K562 (cell line): ENCODE measurements at regions not wholly inside any gene's neighbourhood (a gene's known extent, or its start where the extent isn't known, plus 50 kb on each side); places are given as distances from the start of the nearest gene placed in this dataset.
A peak's percentile ranks its signal among the peaks of the same experiment; 100 is the strongest.

ENCODE experiments used
- ATAC-seq: fragments of 200-7000 bp; cut with Tn5 transposase; 3 replicates; pipeline ENCODE4 v1.9.1; 2020; ENCODE audit warnings: moderate library complexity
- BruUV-seq: library from RNA; stranded (reverse); fragments of 400-500 nt; replicated peaks from 2 replicates; lab custom pipeline; 2021; lab: Mats Ljungman, UMichigan
- CTCF ChIA-PET: fragments of 300-600 bp; formaldehyde crosslinking; extraction: SDS; loops from one replicate; lab custom pipeline; 2021; ENCODE audit warnings: low intra/inter-chr PET ratio; lab: Yijun Ruan, JAX
- POLR2A ChIA-PET: fragments of 300-600, 350-650 bp; sonication (Branson Sonifier 250); formaldehyde crosslinking; extraction: SDS; loops from one replicate; lab custom pipeline; 2021; ENCODE audit warnings: antibody characterized with exemption, inconsistent platforms; lab: Yijun Ruan, JAX
- DNase-seq, 4 experiments: peaks; one replicate each; pipeline versions ENCODE4 v3.0.0 to v3.0.0-alpha.2; 2011 to 2018; ENCODE audit warnings: low spot score in 3 of 4, mixed read lengths in 3 of 4; ENCODE audit errors: extremely low read depth in 1 of 4
- FAIRE-seq: peaks from 2 replicates; lab custom pipeline; 2011; peaks lifted over from hg19 to GRCh38; lab: Jason Lieb, UNC
- H2AFZ ChIP-seq: 2 replicates; pipeline ENCODE4 v1.6.0; 2011; ENCODE audit warnings: low read depth, low read length, control low read depth, inconsistent platforms
- H3K27ac ChIP-seq: fragments of 200-600 bp; 3 replicates; pipeline ENCODE4 v1.8.0; 2011; ENCODE audit warnings: low read depth, mild to moderate bottlenecking, control low read depth, inconsistent platforms, low read length, moderate library complexity, mixed read lengths; ENCODE audit errors: extremely low read depth
- H3K27me3 ChIP-seq, 2 experiments: fragments of 300-600 bp in 1 of 2; 2 replicates in 1 of 2; 3 replicates in 1 of 2; pipeline versions ENCODE4 v1.6.0 to v1.8.0; 2011; ENCODE audit warnings: inconsistent platforms in 2 of 2, low read length in 2 of 2, mild to moderate bottlenecking in 1 of 2, mixed read lengths in 1 of 2, moderate library complexity in 1 of 2; ENCODE audit not compliant: control insufficient read depth in 2 of 2, insufficient read depth in 2 of 2
- H3K36me3 ChIP-seq: fragments of 300-600 bp; 3 replicates; pipeline ENCODE4 v1.8.0; 2011; ENCODE audit warnings: mild to moderate bottlenecking, low read length, inconsistent platforms; ENCODE audit not compliant: control insufficient read depth, insufficient read depth
- H3K4me1 ChIP-seq, 2 experiments: fragments of 200-600 bp in 1 of 2; replicated peaks in 1 of 2; 2 replicates in 1 of 2; 3 replicates in 1 of 2; pipeline versions ENCODE4 v1.5.1 to v1.8.0; 2011; ENCODE audit warnings: inconsistent platforms in 2 of 2, low read length in 2 of 2, mild to moderate bottlenecking in 1 of 2, mixed read lengths in 1 of 2, moderate library complexity in 1 of 2; ENCODE audit not compliant: control insufficient read depth in 2 of 2, insufficient read depth in 2 of 2
- H3K4me2 ChIP-seq: 2 replicates; pipeline ENCODE4 v1.6.1; 2011; ENCODE audit warnings: low read length, control low read depth, inconsistent platforms, mixed read lengths; ENCODE audit not compliant: insufficient read depth
- H3K4me3 ChIP-seq: fragments of 200-600 bp; sonication (generic), shearing (Covaris generic); 2 replicates; pipeline ENCODE4 v1.5.1; 2016; ENCODE audit warnings: control low read depth, inconsistent platforms
- H3K79me2 ChIP-seq: fragments of 200-600 bp; 3 replicates; pipeline ENCODE4 v1.8.0; 2011; ENCODE audit warnings: low read length, inconsistent platforms; ENCODE audit not compliant: control insufficient read depth, insufficient read depth
- H3K9ac ChIP-seq, 2 experiments: 2 replicates each; pipeline versions ENCODE4 v1.6.0 to v1.6.1; 2011; ENCODE audit warnings: low read depth in 2 of 2, low read length in 2 of 2, control low read depth in 1 of 2, inconsistent platforms in 1 of 2, mild to moderate bottlenecking in 1 of 2, mixed read lengths in 1 of 2; ENCODE audit not compliant: insufficient read depth in 1 of 2
- H3K9me1 ChIP-seq: one replicate; pipeline ENCODE4 v1.6.0; 2011; ENCODE audit warnings: inconsistent platforms, mild to moderate bottlenecking, low read length, moderate library complexity; ENCODE audit not compliant: control insufficient read depth, insufficient read depth
- H3K9me3 ChIP-seq: replicated peaks from 2 replicates; pipeline ENCODE4 v1.5.1; 2011; ENCODE audit warnings: low read depth, low read length, inconsistent platforms; ENCODE audit not compliant: control insufficient read depth, insufficient read depth
- H4K20me1 ChIP-seq: replicated peaks from 2 replicates; pipeline ENCODE4 v1.6.1; 2011; ENCODE audit warnings: low read length, inconsistent platforms, mixed read lengths; ENCODE audit not compliant: control insufficient read depth, insufficient read depth
- CEBPB ChIP-seq: fragments of 450-650 bp; IDR thresholded peaks from 2 replicates; pipeline ENCODE4 v1.6.1; 2016; ENCODE audit warnings: missing genetic modification characterization, missing compliant biosample characterization
- CTBP1 ChIP-seq: fragments of 450-650 bp; IDR thresholded peaks from 2 replicates; pipeline ENCODE4 v1.6.1; 2016; ENCODE audit warnings: borderline replicate concordance
- NCOA4 ChIP-seq: fragments of 450-650 bp; IDR thresholded peaks from 2 replicates; pipeline ENCODE4 v1.6.1; 2018; ENCODE audit warnings: mild to moderate bottlenecking; ENCODE audit not compliant: partially characterized antibody
- TSHZ1 ChIP-seq: fragments of 250-450 bp; sonication (Bioruptor Pico); IDR thresholded peaks from 2 replicates; pipeline ENCODE4 v1.4.0; 2020; ENCODE audit warnings: mild to moderate bottlenecking, moderate library complexity
- ZNF717 ChIP-seq: fragments of 250-450 bp; sonication (Bioruptor Pico); IDR thresholded peaks from 2 replicates; pipeline ENCODE4 v1.5.0; 2021
- WGBS: fragments of 100-300 bp; shearing (Covaris generic); methylation state at CpG from one replicate; pipeline ENCODE4 v1.1.6; 2016; ENCODE audit warnings: low coverage, mixed read lengths; ENCODE audit not compliant: insufficient coverage; ENCODE audit errors: missing lambda C conversion rate; 5-methylcytosine and 5-hydroxymethylcytosine counted together
- in situ Hi-C: fragments of 300-500 bp; cut with MboI; formaldehyde crosslinking; loops from 4 replicates; pipeline ENCODE4 v1.15.0; 2018; ENCODE audit warnings: inconsistent platforms, mixed read lengths
- intact Hi-C: fragments of 100-400 bp; cut with micrococcal nuclease; formaldehyde crosslinking; loops from 2 replicates; pipeline ENCODE4 v1.14.2; 2022
- TF ChIP-seq, protein P1 (sequence below): fragments of 450-650 bp; IDR thresholded peaks from 2 replicates; pipeline ENCODE4 v1.7.0; 2016; ENCODE audit warnings: borderline replicate concordance
- TF ChIP-seq, protein P2 (sequence below): fragments of 450-650 bp; IDR thresholded peaks from 2 replicates; pipeline ENCODE4 v1.6.1; 2016; ENCODE audit warnings: missing biosample characterization, missing genetic modification characterization

- Histone ChIP-seq H3K4me3 (no peak overlapping the region), H3K4me2 (no peak overlapping the region), H3K9me1 (no peaks in the 10 kb centered on the region), H3K9ac (no peak overlapping the region), H4K20me1 (0 out of 2 replicates have a peak, but pooled peaks cover 2% of the 10 kb centered on the region), H3K79me2 (no peaks in the 10 kb centered on the region), H2AFZ (no peak overlapping the region), H3K36me3 (no peaks in the 10 kb centered on the region), H3K27me3 (peaks cover 15 to 48% of the 10 kb centered on the region in 2 experiments), H3K9me3 (no peaks in the 10 kb centered on the region), H3K4me1 (no peaks in the 10 kb centered on the region; a peak in 1 of 5 replicates), H3K27ac (no peak overlapping the region)
- intact Hi-C loops (no loop called here), in situ Hi-C loops (no loop called here)
- no TSS peak for BruUV-seq
- 0 out of 2 replicates have a peak, but pooled peaks have one; percentile 29 for TF ChIP-seq CEBPB
- TF ChIP-seq NCOA4, result no peak
- TF ChIP-seq CTBP1, result peak; percentile 44
- no peak for DNase-seq
- WGBS, result 3% methylated on average over 3 of the region's 3 CpGs
- no peak for ATAC-seq
- CTCF ChIA-PET, result no interaction called here
- POLR2A ChIA-PET, result interaction anchor here (1.0 kb wide), 1 partner anchor 39 kb away, joined by 3 read pairs; no protein-coding TSS in a partner anchor
- peak; percentile 19 for FAIRE-seq
Observed at GRCh38 chr2:30351949-30352348, 95.1 kb upstream of the LCLAT1 start.

- in situ Hi-C loops (no loop called here), intact Hi-C loops (no loop called here)
- Histone ChIP-seq H3K4me2 (no peak overlapping the region), H4K20me1 (0 out of 2 replicates have a peak, but pooled peaks cover 2% of the 10 kb centered on the region), H3K4me1 (no peaks in the 10 kb centered on the region; a peak in 1 of 5 replicates), H3K9me1 (no peaks in the 10 kb centered on the region), H3K27me3 (peaks cover 16 to 50% of the 10 kb centered on the region in 2 experiments), H2AFZ (no peak overlapping the region), H3K27ac (no peak overlapping the region), H3K79me2 (no peaks in the 10 kb centered on the region), H3K36me3 (no peaks in the 10 kb centered on the region), H3K9ac (no peak overlapping the region), H3K4me3 (no peak overlapping the region), H3K9me3 (no peaks in the 10 kb centered on the region)
- no TSS peak for BruUV-seq
- ATAC-seq, result no peak
- 10% methylated on average over 2 of the region's 2 CpGs for WGBS
- no peak for FAIRE-seq
- POLR2A ChIA-PET, result no interaction called here
- no peak for DNase-seq
- CTCF ChIA-PET, result no interaction called here
- TF ChIP-seq ZNF717, result no peak
- TF ChIP-seq, protein P1, sequence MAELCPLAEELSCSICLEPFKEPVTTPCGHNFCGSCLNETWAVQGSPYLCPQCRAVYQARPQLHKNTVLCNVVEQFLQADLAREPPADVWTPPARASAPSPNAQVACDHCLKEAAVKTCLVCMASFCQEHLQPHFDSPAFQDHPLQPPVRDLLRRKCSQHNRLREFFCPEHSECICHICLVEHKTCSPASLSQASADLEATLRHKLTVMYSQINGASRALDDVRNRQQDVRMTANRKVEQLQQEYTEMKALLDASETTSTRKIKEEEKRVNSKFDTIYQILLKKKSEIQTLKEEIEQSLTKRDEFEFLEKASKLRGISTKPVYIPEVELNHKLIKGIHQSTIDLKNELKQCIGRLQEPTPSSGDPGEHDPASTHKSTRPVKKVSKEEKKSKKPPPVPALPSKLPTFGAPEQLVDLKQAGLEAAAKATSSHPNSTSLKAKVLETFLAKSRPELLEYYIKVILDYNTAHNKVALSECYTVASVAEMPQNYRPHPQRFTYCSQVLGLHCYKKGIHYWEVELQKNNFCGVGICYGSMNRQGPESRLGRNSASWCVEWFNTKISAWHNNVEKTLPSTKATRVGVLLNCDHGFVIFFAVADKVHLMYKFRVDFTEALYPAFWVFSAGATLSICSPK, result no peak
- TF ChIP-seq, protein P2, sequence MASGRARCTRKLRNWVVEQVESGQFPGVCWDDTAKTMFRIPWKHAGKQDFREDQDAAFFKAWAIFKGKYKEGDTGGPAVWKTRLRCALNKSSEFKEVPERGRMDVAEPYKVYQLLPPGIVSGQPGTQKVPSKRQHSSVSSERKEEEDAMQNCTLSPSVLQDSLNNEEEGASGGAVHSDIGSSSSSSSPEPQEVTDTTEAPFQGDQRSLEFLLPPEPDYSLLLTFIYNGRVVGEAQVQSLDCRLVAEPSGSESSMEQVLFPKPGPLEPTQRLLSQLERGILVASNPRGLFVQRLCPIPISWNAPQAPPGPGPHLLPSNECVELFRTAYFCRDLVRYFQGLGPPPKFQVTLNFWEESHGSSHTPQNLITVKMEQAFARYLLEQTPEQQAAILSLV (tag), result no peak
- TF ChIP-seq TSHZ1 (CRISPR knock-in tag), result no peak
Observed at GRCh38 chr2:30354150-30354549, 92.9 kb upstream of the LCLAT1 start.
